SKM-1 (cell line): ENCODE measurements at regions not wholly inside any gene's neighbourhood (a gene's known extent, or its start where the extent isn't known, plus 50 kb on each side); places are given as distances from the start of the nearest gene placed in this dataset.
"Not testable (repeated sequence)": the region's sequence is repeated elsewhere in the genome, so short reads cannot be mapped to it uniquely, and the experiment has no call there.

Experiments
- DNase-seq: peaks from one replicate; lab custom pipeline; 2025; ENCODE audit not compliant: unreplicated experiment; lab: John Stamatoyannopoulos, UW

DNA sequence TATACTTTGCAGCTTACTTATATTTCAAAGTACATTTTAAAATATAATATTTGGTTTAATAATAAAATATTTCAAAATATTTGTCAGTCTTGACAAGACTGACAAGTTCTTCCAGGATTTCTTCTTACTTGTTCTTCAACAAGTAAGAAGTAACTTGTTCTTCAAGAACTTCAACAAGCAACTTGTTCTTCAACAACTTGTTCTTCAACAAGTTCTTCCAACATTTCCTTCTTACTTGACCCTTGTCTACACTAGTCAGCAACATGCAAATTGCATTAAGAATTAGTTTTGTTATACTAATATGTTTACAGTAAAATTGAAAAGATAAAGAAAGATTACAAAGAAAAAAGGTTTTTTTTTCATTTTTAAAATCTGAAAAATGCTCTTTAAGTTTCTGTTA, 731.7 kb downstream of the NSUN3 start:
- DNase-seq, result no peak

DNA sequence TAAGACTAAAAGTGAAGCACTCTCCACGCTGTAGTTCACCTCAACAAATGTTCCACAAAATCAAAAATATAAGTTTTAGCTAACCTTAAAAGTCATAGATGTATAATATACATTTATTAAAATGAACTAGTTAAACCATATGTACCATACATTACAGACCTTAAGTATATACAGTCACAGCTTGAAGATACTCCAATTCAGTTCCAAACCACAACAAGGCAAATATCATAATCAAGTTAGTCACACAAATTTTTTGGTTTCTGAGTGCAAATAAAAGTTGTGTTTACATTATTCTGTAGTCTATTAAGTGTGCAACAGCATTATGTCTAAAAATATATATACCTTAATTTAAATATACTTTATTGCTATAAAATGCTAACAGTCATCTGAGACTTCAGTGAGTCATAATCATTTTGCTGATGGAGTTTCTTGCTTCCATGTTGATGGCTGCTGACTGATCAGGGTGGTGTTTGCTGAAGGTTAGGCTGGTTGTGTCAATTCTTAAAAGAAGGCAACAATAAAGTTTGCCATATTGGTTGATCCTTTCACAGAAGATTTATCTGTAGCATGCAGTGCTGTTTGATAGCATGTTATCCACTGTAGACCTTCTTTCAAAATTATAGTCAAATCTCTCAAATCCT, 736.7 kb downstream of the NSUN3 start:
- no peak for DNase-seq

DNA sequence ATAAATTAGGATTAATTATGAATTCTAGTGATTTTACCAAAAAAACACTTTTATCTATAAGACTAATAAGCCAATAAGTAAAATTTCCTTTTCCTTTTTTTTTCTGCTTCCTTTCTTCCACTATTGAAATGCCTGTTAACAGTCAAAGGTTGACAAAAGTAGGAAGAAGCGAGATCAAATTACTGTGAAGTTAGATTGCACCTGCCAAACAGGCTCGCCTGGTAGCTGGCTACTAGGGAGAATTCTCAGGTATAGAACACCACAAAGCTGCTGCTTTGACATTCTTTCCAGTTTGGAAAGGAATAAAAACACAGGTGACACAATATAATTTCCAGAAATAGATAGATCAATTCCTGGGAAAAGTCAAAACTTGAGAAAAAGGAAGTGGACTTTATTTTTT, 749.0 kb downstream of the NSUN3 start:
- DNase-seq, result no peak

DNA sequence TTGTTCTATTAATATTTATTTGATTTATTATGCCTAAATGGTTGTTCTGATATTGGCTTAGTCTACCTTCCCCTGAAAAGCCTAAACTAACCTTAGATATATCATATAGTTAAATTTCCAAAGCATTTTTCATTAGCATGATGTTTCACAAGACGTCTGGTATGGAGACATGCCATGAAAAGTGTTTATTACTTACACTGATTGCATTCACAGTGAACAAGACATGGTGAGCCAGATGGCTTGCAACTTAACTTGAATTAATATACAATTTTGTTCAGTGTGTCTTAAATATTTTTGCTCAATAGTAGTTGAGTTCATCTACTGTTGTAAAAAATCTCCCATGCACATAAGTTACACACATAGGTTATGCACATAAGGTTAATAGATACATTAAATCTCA, 758.4 kb downstream of the NSUN3 start:
- DNase-seq, result no peak

DNA sequence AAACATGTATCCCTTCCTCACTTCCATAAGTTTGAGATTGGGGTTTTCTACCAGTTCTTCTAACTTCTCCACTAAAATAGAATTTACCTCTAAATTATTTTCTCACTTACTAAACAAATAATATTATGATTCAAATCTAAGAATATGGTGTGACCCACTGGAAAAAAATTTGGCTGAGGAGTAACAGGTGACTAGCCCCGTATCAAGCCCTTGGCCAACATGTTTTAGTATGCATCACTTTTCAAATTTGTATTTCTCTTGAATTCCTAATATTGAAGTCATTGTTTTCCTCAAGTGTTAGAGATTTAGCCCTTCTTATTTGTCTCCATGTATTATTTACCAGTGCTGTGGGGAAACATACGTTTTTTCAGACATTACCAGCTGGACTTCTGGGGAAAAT, 759.4 kb downstream of the NSUN3 start:
- DNase-seq, result no peak

DNA sequence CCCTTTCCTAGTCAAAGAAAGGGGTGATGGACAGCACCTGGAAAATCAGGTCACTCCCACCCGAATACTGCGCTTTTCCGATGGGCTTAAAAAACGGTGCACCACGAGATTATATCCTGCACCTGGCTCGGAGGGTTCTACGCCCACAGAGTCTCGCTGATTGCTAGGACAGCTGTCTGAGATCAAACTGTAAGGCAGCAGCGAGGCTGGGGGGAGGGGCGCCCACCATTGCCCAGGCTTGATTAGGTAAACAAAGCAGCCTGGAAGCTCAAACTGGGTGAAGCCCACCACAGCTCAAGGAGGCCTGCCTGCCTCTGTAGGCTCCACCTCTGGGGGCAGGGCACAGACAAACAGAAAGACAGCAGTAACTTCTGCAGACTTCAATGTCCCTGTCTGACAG, 783.4 kb downstream of the NSUN3 start:
- not testable (repeated sequence) for DNase-seq

DNA sequence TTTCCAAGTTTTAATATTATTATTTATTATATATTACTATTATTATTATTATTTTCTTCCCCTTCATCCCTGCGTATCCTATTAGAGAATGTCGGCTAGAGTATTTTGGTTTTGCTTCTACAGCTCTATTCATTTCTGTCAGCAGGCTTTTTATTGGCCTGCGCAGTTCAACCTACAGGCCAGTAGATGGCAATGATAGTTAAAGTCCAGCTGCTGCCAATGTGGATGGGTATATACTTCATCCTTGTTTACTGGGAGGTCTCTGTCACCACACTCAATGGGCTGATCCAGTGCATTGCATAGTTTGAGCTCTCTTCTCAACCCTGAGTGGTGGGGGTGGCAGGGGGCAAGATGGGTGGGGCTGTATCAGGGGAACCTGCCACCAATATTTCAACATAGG, 799.8 kb downstream of the NSUN3 start:
- no peak for DNase-seq

- no peak for DNase-seq
Measured at GRCh38 chr3:94869059-94869547, 806.2 kb downstream of the NSUN3 start.

DNA sequence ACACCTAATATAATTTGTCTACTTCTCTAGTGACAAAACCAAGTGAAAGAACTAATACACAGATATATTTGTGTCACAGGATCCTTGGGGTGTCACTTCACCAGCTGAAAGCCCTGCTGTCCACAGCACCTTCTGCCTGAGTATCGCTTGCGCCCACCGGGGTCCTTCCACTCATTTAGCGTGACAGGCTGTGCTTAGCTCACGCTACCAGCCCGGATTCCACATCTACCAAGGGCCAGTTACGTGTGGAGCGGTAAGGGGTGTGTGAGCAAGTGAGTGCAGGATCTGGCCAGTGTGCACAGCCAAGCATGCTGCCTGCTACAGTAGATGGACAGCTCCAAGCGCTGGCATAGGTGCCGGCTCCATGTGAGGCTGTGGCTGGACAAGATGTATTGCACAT, 810.9 kb downstream of the NSUN3 start:
- no peak for DNase-seq

DNA sequence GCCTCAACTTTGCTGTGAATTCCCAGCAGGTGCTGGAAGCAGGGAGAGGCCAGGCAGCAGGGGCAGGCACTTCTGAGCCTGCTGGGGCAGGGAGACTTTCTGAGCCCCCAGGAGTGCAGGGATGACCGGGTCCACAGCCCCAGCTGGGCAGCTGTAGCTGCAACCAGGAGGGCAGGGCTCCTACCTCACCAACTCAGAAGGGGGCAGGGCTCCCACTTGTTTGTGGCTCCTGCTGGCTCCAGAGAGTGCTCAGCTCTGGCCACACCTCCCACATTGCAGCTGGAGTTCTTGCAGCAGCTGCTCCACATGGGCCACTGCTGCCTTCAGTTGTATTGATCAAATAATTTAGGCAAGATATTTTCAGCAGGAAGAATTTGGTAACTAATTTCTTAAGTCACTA, 812.3 kb downstream of the NSUN3 start:
- DNase-seq, result no peak

DNA sequence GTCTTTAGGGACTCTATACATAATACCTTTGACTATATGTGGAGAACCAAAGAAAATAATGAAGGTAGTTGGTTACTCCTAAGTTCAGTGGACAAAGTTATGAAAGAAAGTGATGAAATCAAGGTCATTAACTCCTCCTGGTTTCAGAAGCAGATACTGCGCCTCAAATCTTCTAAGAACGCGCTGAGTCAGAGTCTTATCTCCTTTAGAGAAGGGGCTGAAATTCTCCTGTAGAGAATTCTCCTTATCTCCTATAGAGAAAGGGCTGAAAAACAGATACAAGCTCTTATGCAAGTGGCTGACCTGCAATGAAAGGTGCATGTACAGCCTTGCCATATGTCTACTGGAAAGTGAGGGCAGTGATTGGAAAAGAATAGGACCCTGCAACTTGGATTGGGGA, 824.2 kb downstream of the NSUN3 start:
- no peak for DNase-seq

GRCh38 chr3:94896994-94897393, 834.1 kb downstream of the NSUN3 start:
- DNase-seq, result no peak

GRCh38 chr3:94904156-94904674, 841.4 kb downstream of the NSUN3 start:
- DNase-seq, result no peak

DNA sequence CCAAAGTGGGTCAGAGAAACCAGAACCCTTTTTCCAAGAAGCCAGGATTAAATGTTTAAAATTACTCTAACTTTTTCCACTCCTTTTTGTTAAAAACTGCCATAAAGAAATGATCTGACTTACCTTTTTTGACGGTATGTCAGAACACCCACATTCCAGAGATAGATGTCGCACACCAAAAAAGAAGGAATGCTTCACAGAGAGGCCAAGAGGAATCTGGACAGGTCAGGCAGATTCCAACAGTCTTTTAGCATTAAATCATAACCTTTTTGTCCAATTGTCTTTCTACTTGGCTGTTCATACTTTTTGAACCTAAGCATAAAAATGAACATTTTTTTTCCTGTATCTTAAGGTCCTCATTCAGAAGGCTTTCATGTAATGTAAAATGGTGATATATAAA, 846.9 kb downstream of the NSUN3 start:
- DNase-seq, result no peak

DNA sequence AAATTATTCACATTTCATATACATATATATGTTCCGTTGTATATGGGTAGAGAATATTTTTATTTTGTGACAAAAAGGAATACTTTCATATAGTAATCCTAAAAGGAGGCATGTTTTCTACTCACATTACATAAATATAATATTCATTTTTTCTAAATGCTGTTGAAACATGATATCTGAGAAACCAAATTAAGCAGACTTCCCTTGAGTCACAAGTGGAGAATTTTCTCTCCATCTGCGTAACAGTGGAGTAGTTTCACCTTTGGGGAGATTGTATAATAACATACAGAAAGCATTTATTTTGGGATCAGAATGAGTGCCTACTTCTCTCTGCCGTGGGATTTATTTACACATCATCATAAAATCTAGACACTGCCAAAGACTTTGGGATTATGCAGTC, 849.8 kb downstream of the NSUN3 start:
- DNase-seq, result no peak

DNA sequence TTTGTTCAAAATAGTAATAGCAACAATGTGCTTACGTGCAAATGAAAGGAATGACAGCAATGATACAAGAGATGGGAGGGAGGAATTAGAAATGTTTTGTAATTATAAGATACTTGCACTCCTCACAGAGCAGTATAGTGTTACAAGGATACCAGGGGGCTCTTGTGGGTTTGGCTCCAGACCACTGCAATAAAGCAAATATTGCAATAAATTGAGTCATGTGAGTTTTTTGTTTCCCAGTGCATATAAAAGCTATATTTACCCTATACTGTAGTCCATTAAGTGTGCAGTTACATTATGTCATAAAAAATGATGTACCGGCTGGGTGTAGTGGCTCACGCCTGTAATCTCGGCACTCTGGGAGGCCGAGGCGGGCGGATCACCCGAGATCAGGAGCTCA, 864.3 kb downstream of the NSUN3 start:
- no peak for DNase-seq

DNA sequence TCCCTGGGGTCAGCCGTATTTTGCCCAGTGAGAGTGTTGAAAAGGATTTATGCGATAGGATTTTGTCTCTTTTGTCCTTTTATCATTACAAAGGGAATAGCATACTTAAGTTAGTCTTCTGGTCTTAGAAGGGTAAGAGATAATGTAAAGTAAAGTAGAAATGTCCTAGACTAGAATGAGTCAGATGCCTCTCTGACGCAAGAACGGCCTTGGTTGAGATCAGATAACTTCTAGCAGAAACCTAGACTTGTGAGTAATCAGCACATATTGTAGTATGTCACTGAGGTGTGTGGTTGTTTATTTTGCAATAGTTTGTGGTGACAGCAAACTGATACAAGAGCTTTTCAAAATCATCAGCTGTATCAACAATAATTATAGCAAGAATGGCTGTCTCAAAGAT, 866.1 kb downstream of the NSUN3 start:
- peak; percentile 79 for DNase-seq

DNA sequence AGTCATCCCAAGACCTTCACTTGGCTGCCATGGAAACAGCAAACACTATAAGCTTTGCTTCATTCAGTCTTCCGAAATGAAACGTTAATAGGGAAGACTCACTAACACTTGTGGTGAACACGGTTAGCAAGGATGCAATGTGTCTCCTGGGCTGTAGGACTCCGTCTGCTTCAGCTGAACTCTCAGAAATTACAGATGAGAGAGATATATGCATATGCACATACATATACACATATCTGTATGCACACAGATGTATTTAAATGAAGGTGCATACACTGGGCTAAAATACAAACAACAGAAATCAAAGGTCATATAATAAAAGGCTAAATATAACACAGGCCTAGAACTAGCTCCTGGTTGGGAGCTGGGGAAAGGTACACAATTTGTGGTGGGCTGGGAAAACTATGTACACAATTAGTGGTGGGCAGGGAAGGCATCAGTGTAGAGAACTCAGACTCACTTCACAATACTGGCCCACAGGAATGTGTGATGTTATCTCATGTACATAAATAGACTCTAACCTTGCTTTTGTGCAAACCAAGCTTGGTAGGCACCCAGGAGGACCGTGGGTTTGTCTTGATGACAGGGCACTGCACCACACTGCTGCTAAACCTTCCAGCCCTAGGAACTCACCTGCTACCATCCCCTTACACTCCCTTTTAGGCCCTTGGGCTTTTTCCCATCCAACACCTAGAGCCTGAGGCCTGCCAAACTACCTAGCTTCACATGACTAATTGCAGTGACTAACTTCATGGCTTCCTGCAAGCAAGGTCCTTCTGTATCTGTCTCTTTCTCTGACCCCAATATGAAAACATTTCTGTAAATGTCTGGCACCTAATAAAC, 873.1 kb downstream of the NSUN3 start:
- no peak for DNase-seq

- DNase-seq, result no peak
Measured at GRCh38 chr3:94937980-94938379, 875.1 kb downstream of the NSUN3 start.

- DNase-seq, result no peak
Measured at GRCh38 chr3:94946683-94947082, 883.8 kb downstream of the NSUN3 start.

DNA sequence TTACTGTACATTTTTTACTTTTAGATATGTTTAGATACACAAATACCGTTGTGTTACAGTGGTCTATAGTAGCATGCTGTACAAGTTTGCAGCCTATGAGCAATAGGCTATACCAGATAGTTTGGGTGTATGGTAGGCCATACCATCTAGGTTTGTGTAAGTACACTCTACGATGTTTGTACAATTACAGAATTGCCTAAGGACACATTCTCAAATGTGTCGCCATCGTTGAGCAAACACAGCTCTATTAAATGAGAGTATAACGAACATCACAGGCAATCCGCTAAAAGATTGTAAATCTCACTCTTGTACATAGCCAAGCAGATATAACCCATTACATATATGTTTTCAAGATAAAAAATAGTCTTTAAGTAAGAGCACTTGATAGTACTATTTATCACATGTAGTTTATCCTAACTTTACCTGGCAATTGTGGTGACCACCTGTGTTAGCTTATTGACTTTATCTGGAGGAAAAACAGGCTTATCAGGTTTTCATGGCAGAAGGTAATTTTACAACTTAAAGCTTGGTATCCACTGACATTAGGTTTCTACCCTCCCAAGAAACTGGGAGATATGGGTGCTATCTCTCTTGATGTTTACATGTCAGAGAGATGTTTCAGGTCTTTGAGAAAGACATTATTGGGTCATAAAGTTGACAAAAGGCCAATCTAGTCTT, 898.7 kb downstream of the NSUN3 start:
- no peak for DNase-seq
